ENCODE measurements at regions not wholly inside any gene's neighbourhood (a gene's known extent, or its start where the extent isn't known, plus 50 kb on each side); places are given as distances from the start of the nearest gene placed in this dataset.

- Histone ChIP-seq H3K4me3 (ENCODE audit: severe bottlenecking) (no peak overlapping the region), H3K27me3 (ENCODE audit: insufficient read depth, poor library complexity, severe bottlenecking) (no peaks in the 10 kb centered on the region), H3K4me1 (ENCODE audit: insufficient read depth, poor library complexity, severe bottlenecking) (no peaks in the 10 kb centered on the region), H3K27ac (ENCODE audit: poor library complexity, severe bottlenecking) (no peak overlapping the region), H3K9me3 (ENCODE audit: severe bottlenecking) (no peaks in the 10 kb centered on the region), H3K36me3 (ENCODE audit: low read depth) (no peaks in the 10 kb centered on the region)
- TF ChIP-seq CTCF (IDR thresholded peaks at IDR 0.05; ENCODE audit: poor library complexity, severe bottlenecking): no peak
- no peak for DNase-seq (ENCODE audit: low spot score)
- ATAC-seq (ENCODE audit: low read depth): no peak
Measured at GRCh38 chr21:32209580-32209979, 69.3 kb downstream of the MIS18A start.

GRCh38 chr21:32207406-32207716 lies 71.5 kb downstream of the MIS18A start:
- no peak for TF ChIP-seq CTCF (IDR thresholded peaks at IDR 0.05; ENCODE audit: poor library complexity, severe bottlenecking)
- no peak for DNase-seq (ENCODE audit: low spot score)
- no peak for ATAC-seq (ENCODE audit: low read depth)
- Histone ChIP-seq H3K4me3 (ENCODE audit: severe bottlenecking) (no peak overlapping the region), H3K36me3 (ENCODE audit: low read depth) (no peaks in the 10 kb centered on the region), H3K27ac (ENCODE audit: poor library complexity, severe bottlenecking) (no peak overlapping the region), H3K4me1 (ENCODE audit: insufficient read depth, poor library complexity, severe bottlenecking) (no peaks in the 10 kb centered on the region), H3K9me3 (ENCODE audit: severe bottlenecking) (no peaks in the 10 kb centered on the region), H3K27me3 (ENCODE audit: insufficient read depth, poor library complexity, severe bottlenecking) (no peaks in the 10 kb centered on the region)

GRCh38 chr21:32206631-32207405 lies 72.0 kb downstream of the MIS18A start:
- TF ChIP-seq CTCF (IDR thresholded peaks at IDR 0.05; ENCODE audit: poor library complexity, severe bottlenecking): no peak
- ATAC-seq (ENCODE audit: low read depth) (no peak), DNase-seq (ENCODE audit: low spot score) (no peak)
- Histone ChIP-seq H3K4me1 (ENCODE audit: insufficient read depth, poor library complexity, severe bottlenecking) (no peaks in the 10 kb centered on the region), H3K27me3 (ENCODE audit: insufficient read depth, poor library complexity, severe bottlenecking) (no peaks in the 10 kb centered on the region), H3K27ac (ENCODE audit: poor library complexity, severe bottlenecking) (no peak overlapping the region), H3K9me3 (ENCODE audit: severe bottlenecking) (no peaks in the 10 kb centered on the region), H3K36me3 (ENCODE audit: low read depth) (no peaks in the 10 kb centered on the region), H3K4me3 (ENCODE audit: severe bottlenecking) (no peak overlapping the region)

- no peaks in the 10 kb centered on the region for H3K9me3 ChIP-seq (ENCODE audit: severe bottlenecking)
- no peaks in the 10 kb centered on the region for H3K36me3 ChIP-seq (ENCODE audit: low read depth)
- H3K4me3 ChIP-seq (ENCODE audit: severe bottlenecking): no peak overlapping the region
- H3K27ac ChIP-seq (ENCODE audit: poor library complexity, severe bottlenecking): no peak overlapping the region
- DNase-seq (ENCODE audit: low spot score): no peak
- H3K4me1 ChIP-seq (ENCODE audit: insufficient read depth, poor library complexity, severe bottlenecking): no peaks in the 10 kb centered on the region
- ATAC-seq (ENCODE audit: low read depth): no peak
- no peak for TF ChIP-seq CTCF (IDR thresholded peaks at IDR 0.05; ENCODE audit: poor library complexity, severe bottlenecking)
- no peaks in the 10 kb centered on the region for H3K27me3 ChIP-seq (ENCODE audit: insufficient read depth, poor library complexity, severe bottlenecking)
Measured at GRCh38 chr21:32203877-32204480, 74.9 kb downstream of the MIS18A start.

- H3K27ac ChIP-seq (ENCODE audit: poor library complexity, severe bottlenecking): no peak overlapping the region
Measured at GRCh38 chr21:32200029-32200428, 78.8 kb downstream of the MIS18A start.

More at GRCh38 chr21:32200029-32200428, 78.8 kb downstream of the MIS18A start:
- H3K9me3 ChIP-seq (ENCODE audit: severe bottlenecking): no peaks in the 10 kb centered on the region
- no peaks in the 10 kb centered on the region for H3K4me1 ChIP-seq (ENCODE audit: insufficient read depth, poor library complexity, severe bottlenecking)
- H3K4me3 ChIP-seq (ENCODE audit: severe bottlenecking): no peak overlapping the region
- H3K27me3 ChIP-seq (ENCODE audit: insufficient read depth, poor library complexity, severe bottlenecking): no peaks in the 10 kb centered on the region
- no peak for DNase-seq (ENCODE audit: low spot score)
- TF ChIP-seq CTCF (IDR thresholded peaks at IDR 0.05; ENCODE audit: poor library complexity, severe bottlenecking): no peak
- H3K36me3 ChIP-seq (ENCODE audit: low read depth): no peaks in the 10 kb centered on the region
- no peak for ATAC-seq (ENCODE audit: low read depth)
